ENCODE measurements at regions not wholly inside any gene's neighbourhood (a gene's known extent, or its start where the extent isn't known, plus 50 kb on each side); places are given as distances from the start of the nearest gene placed in this dataset.

- no peaks in the 10 kb centered on the region for H3K4me1 ChIP-seq (ENCODE audit: control insufficient read depth, insufficient read depth, low read length)
- no peak overlapping the region for H3K4me2 ChIP-seq (ENCODE audit: low read length)
- no peaks in the 10 kb centered on the region for H3K36me3 ChIP-seq (ENCODE audit: insufficient read depth, low read length)
- H3K4me3 ChIP-seq (ENCODE audit: low read length), result no peak overlapping the region
- H3K9me3 ChIP-seq (replicated peaks; ENCODE audit: low read length), result no peaks in the 10 kb centered on the region
- H3K9ac ChIP-seq (ENCODE audit: low read depth, low read length), result no peak overlapping the region
- H3K27me3 ChIP-seq (ENCODE audit: control insufficient read depth, insufficient read depth, low read length), result no peaks in the 10 kb centered on the region
Measured at GRCh38 chr14:29290441-29290840, 523.9 kb downstream of the FOXG1 start.

GRCh38 chr14:29299372-29299771 is 532.8 kb downstream of the FOXG1 start:
- Histone ChIP-seq H3K4me2 (ENCODE audit: low read length) (no peak overlapping the region), H3K27me3 (ENCODE audit: control insufficient read depth, insufficient read depth, low read length) (no peaks in the 10 kb centered on the region), H3K9ac (ENCODE audit: low read depth, low read length) (no peak overlapping the region), H3K9me3 (replicated peaks; ENCODE audit: low read length) (no peaks in the 10 kb centered on the region), H3K36me3 (ENCODE audit: insufficient read depth, low read length) (no peaks in the 10 kb centered on the region), H3K4me1 (ENCODE audit: control insufficient read depth, insufficient read depth, low read length) (peaks cover 3% of the 10 kb centered on the region), H3K4me3 (ENCODE audit: low read length) (no peak overlapping the region)

- Histone ChIP-seq H3K27me3 (ENCODE audit: control insufficient read depth, insufficient read depth, low read length) (no peaks in the 10 kb centered on the region), H3K4me2 (ENCODE audit: low read length) (no peak overlapping the region), H3K9me3 (replicated peaks; ENCODE audit: low read length) (no peaks in the 10 kb centered on the region), H3K9ac (ENCODE audit: low read depth, low read length) (no peak overlapping the region), H3K4me3 (ENCODE audit: low read length) (no peak overlapping the region), H3K36me3 (ENCODE audit: insufficient read depth, low read length) (no peaks in the 10 kb centered on the region), H3K4me1 (ENCODE audit: control insufficient read depth, insufficient read depth, low read length) (peaks cover 3% of the 10 kb centered on the region)
Measured at GRCh38 chr14:29301571-29301970, 535.0 kb downstream of the FOXG1 start.

GRCh38 chr14:29310210-29310609 is 543.6 kb downstream of the FOXG1 start:
- Histone ChIP-seq H3K9me3 (replicated peaks; ENCODE audit: low read length) (peaks cover 3% of the 10 kb centered on the region), H3K4me3 (ENCODE audit: low read length) (no peak overlapping the region), H3K4me1 (ENCODE audit: control insufficient read depth, insufficient read depth, low read length) (peaks cover 25% of the 10 kb centered on the region), H3K27me3 (ENCODE audit: control insufficient read depth, insufficient read depth, low read length) (no peaks in the 10 kb centered on the region), H3K36me3 (ENCODE audit: insufficient read depth, low read length) (no peaks in the 10 kb centered on the region), H3K9ac (ENCODE audit: low read depth, low read length) (no peak overlapping the region), H3K4me2 (ENCODE audit: low read length) (peak overlapping the region; percentile 41)

GRCh38 chr14:29310757-29311156 is 544.2 kb downstream of the FOXG1 start:
- Histone ChIP-seq H3K27me3 (ENCODE audit: control insufficient read depth, insufficient read depth, low read length) (no peaks in the 10 kb centered on the region), H3K4me2 (ENCODE audit: low read length) (peak overlapping the region; percentile 41), H3K36me3 (ENCODE audit: insufficient read depth, low read length) (no peaks in the 10 kb centered on the region), H3K9me3 (replicated peaks; ENCODE audit: low read length) (peaks cover 3% of the 10 kb centered on the region), H3K9ac (ENCODE audit: low read depth, low read length) (peak overlapping the region; percentile 0), H3K4me3 (ENCODE audit: low read length) (no peak overlapping the region), H3K4me1 (ENCODE audit: control insufficient read depth, insufficient read depth, low read length) (peaks cover 25% of the 10 kb centered on the region)

- Histone ChIP-seq H3K9ac (ENCODE audit: low read depth, low read length) (no peak overlapping the region), H3K4me1 (ENCODE audit: control insufficient read depth, insufficient read depth, low read length) (peaks cover 25% of the 10 kb centered on the region), H3K4me3 (ENCODE audit: low read length) (no peak overlapping the region), H3K4me2 (ENCODE audit: low read length) (no peak overlapping the region), H3K27me3 (ENCODE audit: control insufficient read depth, insufficient read depth, low read length) (no peaks in the 10 kb centered on the region), H3K36me3 (ENCODE audit: insufficient read depth, low read length) (no peaks in the 10 kb centered on the region), H3K9me3 (replicated peaks; ENCODE audit: low read length) (peaks cover 3% of the 10 kb centered on the region)
Measured at GRCh38 chr14:29311983-29312382, 545.4 kb downstream of the FOXG1 start.

GRCh38 chr14:29316936-29317335 is 550.3 kb downstream of the FOXG1 start:
- no peak overlapping the region for H3K9ac ChIP-seq (ENCODE audit: low read depth, low read length)
- no peak overlapping the region for H3K4me3 ChIP-seq (ENCODE audit: low read length)
- peaks cover under 1% of the 10 kb centered on the region for H3K9me3 ChIP-seq (replicated peaks; ENCODE audit: low read length)
- no peak overlapping the region for H3K4me2 ChIP-seq (ENCODE audit: low read length)
- H3K4me1 ChIP-seq (ENCODE audit: control insufficient read depth, insufficient read depth, low read length), result peaks cover under 1% of the 10 kb centered on the region
- H3K27me3 ChIP-seq (ENCODE audit: control insufficient read depth, insufficient read depth, low read length), result no peaks in the 10 kb centered on the region
- no peaks in the 10 kb centered on the region for H3K36me3 ChIP-seq (ENCODE audit: insufficient read depth, low read length)

- Histone ChIP-seq H3K9ac (ENCODE audit: low read depth, low read length) (no peak overlapping the region), H3K4me3 (ENCODE audit: low read length) (no peak overlapping the region), H3K9me3 (replicated peaks; ENCODE audit: low read length) (no peaks in the 10 kb centered on the region), H3K27me3 (ENCODE audit: control insufficient read depth, insufficient read depth, low read length) (no peaks in the 10 kb centered on the region), H3K4me2 (ENCODE audit: low read length) (no peak overlapping the region), H3K4me1 (ENCODE audit: control insufficient read depth, insufficient read depth, low read length) (no peaks in the 10 kb centered on the region), H3K36me3 (ENCODE audit: insufficient read depth, low read length) (no peaks in the 10 kb centered on the region)
Measured at GRCh38 chr14:29317423-29317822, 550.8 kb downstream of the FOXG1 start.

- Histone ChIP-seq H3K36me3 (ENCODE audit: insufficient read depth, low read length) (no peaks in the 10 kb centered on the region), H3K9ac (ENCODE audit: low read depth, low read length) (no peak overlapping the region)
Measured at GRCh38 chr14:29320286-29320685, 553.7 kb downstream of the FOXG1 start.

GRCh38 chr14:29321646-29322045 is 555.1 kb downstream of the FOXG1 start:
- Histone ChIP-seq H3K9ac (ENCODE audit: low read depth, low read length) (no peak overlapping the region), H3K27me3 (ENCODE audit: control insufficient read depth, insufficient read depth, low read length) (no peaks in the 10 kb centered on the region), H3K9me3 (replicated peaks; ENCODE audit: low read length) (no peaks in the 10 kb centered on the region), H3K4me2 (ENCODE audit: low read length) (no peak overlapping the region), H3K4me1 (ENCODE audit: control insufficient read depth, insufficient read depth, low read length) (no peaks in the 10 kb centered on the region), H3K36me3 (ENCODE audit: insufficient read depth, low read length) (no peaks in the 10 kb centered on the region), H3K4me3 (ENCODE audit: low read length) (no peak overlapping the region)

More at GRCh38 chr14:29320286-29320685, 553.7 kb downstream of the FOXG1 start:
- no peaks in the 10 kb centered on the region for H3K27me3 ChIP-seq (ENCODE audit: control insufficient read depth, insufficient read depth, low read length)
- no peak overlapping the region for H3K4me2 ChIP-seq (ENCODE audit: low read length)
- no peak overlapping the region for H3K4me3 ChIP-seq (ENCODE audit: low read length)
- H3K4me1 ChIP-seq (ENCODE audit: control insufficient read depth, insufficient read depth, low read length), result no peaks in the 10 kb centered on the region
- H3K9me3 ChIP-seq (replicated peaks; ENCODE audit: low read length), result no peaks in the 10 kb centered on the region

GRCh38 chr14:29339494-29340172 is 573.0 kb downstream of the FOXG1 start:
- no peaks in the 10 kb centered on the region for H3K36me3 ChIP-seq (ENCODE audit: insufficient read depth, low read length)
- H3K4me3 ChIP-seq (ENCODE audit: low read length), result no peak overlapping the region
- no peak overlapping the region for H3K4me2 ChIP-seq (ENCODE audit: low read length)
- H3K4me1 ChIP-seq (ENCODE audit: control insufficient read depth, insufficient read depth, low read length), result no peaks in the 10 kb centered on the region
- H3K27me3 ChIP-seq (ENCODE audit: control insufficient read depth, insufficient read depth, low read length), result no peaks in the 10 kb centered on the region
- H3K9ac ChIP-seq (ENCODE audit: low read depth, low read length), result no peak overlapping the region
- H3K9me3 ChIP-seq (replicated peaks; ENCODE audit: low read length), result no peaks in the 10 kb centered on the region

- H3K27me3 ChIP-seq (ENCODE audit: control insufficient read depth, insufficient read depth, low read length), result no peaks in the 10 kb centered on the region
- no peak overlapping the region for H3K4me3 ChIP-seq (ENCODE audit: low read length)
- no peaks in the 10 kb centered on the region for H3K36me3 ChIP-seq (ENCODE audit: insufficient read depth, low read length)
- no peak overlapping the region for H3K4me2 ChIP-seq (ENCODE audit: low read length)
- no peaks in the 10 kb centered on the region for H3K4me1 ChIP-seq (ENCODE audit: control insufficient read depth, insufficient read depth, low read length)
- no peak overlapping the region for H3K9ac ChIP-seq (ENCODE audit: low read depth, low read length)
- no peaks in the 10 kb centered on the region for H3K9me3 ChIP-seq (replicated peaks; ENCODE audit: low read length)
Measured at GRCh38 chr14:29348504-29348903, 579.1 kb downstream of the PRKD1 start.
